ENCODE measurements at regions not wholly inside any gene's neighbourhood (a gene's known extent, or its start where the extent isn't known, plus 50 kb on each side); places are given as distances from the start of the nearest gene placed in this dataset.
"Not testable (repeated sequence)": the region's sequence is repeated elsewhere in the genome, so short reads cannot be mapped to it uniquely, and the experiment has no call there.

DNA sequence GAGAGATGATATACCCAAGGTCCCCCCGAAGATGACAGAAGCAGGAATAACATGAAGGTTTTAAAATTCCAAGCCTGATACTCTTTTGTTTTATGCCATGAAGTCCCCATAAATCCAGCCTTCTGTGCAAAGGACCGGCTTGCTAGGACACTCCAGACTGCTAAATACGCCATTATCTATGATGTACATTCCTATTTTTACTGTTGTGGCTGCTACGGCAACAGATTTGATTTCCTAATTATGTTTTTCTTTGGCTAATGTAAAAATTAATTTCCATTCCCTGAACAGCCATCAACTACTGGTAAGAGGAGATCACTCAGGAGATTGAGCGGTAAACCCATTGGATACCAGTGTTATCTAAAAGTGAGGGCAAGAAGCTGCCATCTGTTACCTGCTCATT, 1090.8 kb downstream of the TYW1 start:
- DNase-seq (ENCODE audit: low spot score), result no peak

DNA sequence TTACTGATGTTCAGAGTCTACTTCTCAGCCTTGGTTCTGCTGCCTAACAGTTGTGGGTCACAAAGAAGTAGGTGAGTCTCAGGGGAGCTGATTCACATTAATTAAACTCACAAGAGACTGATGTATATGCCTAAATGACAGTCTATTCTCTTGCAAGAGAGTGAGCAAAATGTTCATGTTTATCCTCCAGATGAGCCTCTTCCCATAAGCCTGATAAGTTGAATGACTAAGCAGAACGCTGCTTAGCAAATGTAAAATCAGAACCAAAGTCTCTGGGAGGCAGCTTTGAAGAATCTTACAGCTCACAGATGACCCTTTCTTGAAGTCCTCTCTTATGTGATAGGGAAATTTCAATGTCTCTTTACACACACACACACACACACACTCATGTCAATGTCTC, 1092.2 kb downstream of the TYW1 start:
- DNase-seq (ENCODE audit: low spot score), result no peak

DNA sequence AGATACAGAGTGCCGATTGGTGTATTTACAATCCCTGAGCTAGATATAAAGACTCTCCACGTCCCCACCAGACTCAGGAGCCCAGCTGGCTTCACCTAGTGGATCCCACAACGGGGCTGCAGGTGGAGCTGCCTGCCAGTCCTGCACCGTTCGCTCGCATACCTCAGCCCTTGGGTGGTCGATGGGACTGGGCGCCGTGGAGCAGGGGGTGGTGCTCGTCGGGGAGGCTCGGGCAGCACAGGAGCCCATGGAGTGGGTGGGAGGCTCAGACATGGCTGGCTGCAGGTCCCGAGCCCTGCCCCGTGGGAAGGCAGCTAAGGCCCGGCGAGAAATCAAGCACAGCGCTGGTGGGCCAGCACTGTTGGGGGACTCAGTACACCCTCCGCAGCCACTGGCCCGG, 1093.6 kb downstream of the TYW1 start:
- not testable (repeated sequence) for DNase-seq (ENCODE audit: low spot score)

DNA sequence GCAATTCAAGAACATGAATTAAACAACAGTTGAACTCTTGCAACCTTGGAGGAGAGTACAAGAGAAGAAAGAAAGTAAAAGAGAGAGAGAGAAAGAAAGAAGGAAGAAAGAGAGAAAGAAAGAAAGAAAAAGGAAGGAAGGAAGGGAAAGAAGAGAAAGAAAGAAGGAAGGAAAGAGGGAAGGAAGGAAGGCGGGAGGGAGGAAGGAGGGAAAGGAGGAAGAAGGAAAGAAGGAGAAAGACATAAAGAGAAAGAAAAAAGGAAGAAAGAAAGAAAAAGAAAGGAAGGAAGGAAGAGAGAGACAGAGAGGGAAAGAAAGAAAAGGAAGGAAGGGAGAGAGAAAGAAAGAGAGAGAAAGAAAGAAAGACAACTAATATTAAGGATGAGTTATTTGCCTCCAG, 1106.7 kb downstream of the TYW1 start:
- no peak for DNase-seq (ENCODE audit: low spot score)

DNA sequence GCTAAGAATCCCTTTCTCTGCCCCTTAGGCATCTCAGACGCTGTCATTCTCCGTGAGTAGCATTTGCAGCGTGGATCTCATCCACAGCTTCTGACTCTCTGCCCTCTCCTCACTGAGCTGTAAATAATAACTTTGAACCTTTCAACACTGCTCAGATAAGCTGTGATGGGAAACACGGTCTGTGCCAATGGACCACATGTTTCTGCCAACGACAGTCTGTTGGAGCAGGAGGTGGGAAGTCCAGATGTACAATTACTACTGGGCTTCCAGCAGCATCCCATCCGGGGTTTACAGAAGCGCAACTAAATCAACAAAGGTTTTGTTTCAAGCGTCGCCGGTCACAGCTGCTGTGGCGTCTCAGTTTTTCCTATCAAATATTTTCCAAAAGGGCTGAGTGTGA, 1110.6 kb downstream of the TYW1 start:
- DNase-seq (ENCODE audit: low spot score), result no peak

DNA sequence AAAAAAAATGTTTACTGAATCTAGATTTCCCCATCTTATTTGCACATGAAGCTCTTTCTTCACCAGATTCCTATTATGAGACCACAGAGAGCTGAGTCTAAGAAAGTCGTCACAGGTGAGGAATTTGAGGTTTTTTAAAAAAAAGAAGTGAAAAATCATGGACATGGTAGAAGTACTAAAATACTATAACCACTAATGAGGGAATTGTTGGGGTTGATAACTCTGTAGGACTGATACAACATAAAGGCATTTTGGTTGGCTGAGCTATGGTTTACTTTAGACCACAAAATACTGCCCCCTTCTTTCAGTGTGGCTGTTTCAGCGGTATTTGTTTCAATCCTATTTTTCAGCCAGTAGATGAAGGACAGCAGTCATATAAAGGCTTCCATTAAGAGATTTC, 1111.3 kb downstream of the TYW1 start:
- DNase-seq (ENCODE audit: low spot score), result no peak

DNA sequence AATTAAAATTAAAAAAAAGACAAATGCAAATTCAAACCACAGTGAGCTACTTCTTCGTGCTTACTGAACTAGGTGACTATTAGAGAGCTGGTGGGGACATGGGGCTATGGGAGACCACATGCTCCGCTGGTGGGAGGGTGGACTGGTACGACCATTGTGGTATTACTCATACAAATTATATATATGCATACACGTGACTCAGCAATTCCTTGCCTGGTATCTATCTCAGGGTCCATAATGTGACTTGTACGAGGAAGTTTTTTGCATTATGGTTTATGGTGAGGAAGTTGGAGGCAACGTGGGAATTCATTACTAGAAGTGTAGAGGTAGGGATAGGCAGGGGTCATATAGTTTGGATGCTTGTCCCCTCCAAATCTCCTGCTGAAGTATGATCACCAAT, 1112.7 kb downstream of the TYW1 start:
- no peak for DNase-seq (ENCODE audit: low spot score)

DNA sequence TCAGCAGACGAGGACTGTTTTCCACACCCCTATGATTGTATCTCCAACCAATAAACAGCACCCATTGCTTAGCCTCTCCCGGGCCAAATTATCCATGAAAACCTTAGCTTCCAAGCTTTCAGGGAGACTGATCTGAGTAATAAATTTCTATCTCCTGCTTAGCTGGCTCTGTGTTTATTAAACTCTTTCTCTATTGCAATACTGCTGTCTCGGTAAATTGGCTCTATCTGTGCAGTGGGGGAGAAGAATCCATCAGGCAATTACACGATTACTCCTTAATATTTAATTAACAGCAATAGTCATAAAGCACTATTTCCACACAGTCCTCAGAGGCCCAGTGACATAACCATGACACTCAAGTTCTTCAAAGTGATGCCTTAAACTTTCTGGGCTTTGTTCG, 1122.8 kb downstream of the TYW1 start:
- DNase-seq (ENCODE audit: low spot score), result no peak

DNA sequence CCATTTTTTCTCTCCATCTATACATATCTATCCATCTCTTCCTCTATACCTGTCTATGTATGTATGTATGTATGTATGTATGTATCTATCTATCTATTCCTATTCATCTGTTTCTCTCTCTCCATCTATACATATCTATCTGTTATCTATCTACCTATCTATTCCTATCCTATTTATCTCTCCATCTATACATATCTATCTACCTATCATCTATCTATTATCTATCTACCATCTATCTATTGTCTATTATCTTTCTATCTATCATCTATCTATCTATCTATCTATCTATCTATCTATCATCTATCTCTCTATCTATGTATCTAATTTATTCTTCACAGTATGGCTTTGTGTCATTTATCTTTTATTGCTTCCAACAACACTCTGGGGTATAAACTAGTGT, 1124.4 kb downstream of the TYW1 start:
- no peak for DNase-seq (ENCODE audit: low spot score)

DNA sequence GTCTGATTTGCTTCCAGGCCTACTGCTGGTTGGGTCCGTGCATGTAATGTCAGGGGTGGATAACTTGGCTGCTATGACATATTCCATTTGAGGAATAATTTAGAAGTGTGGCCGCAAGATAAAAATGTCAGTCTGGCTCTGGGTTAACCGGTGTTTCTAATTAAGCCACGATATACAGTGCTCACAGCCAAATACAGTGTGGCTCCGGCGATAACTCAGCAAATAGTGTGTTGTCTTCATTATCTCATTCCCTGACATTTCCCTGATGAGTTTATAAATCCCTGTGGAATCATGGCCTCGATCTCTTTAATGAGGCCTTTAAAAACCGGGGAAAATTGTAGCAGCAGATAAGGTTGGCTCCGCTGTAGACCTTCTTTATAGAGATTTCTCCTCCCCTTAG, 1125.0 kb downstream of the TYW1 start:
- no peak for DNase-seq (ENCODE audit: low spot score)

DNA sequence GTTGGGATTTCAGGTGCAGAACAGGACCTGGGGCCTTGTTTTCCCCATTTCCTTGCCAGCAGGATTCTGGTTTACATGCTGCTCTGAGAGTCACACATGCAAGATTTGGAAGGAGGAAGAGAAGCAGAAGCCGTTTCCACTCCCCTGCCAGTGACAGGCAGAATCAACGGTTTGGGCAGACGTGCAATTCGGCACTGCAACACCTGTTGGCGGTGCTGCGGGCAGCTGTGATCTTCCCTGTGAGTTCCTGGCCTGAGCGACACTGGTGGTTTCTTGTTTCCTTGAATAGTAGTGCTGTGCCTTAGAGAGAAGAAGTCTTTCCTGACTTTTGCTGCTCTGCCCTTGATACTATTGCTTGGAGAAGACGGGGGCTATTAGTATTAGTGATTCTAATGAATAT, 1126.2 kb downstream of the TYW1 start:
- no peak for DNase-seq (ENCODE audit: low spot score)

DNA sequence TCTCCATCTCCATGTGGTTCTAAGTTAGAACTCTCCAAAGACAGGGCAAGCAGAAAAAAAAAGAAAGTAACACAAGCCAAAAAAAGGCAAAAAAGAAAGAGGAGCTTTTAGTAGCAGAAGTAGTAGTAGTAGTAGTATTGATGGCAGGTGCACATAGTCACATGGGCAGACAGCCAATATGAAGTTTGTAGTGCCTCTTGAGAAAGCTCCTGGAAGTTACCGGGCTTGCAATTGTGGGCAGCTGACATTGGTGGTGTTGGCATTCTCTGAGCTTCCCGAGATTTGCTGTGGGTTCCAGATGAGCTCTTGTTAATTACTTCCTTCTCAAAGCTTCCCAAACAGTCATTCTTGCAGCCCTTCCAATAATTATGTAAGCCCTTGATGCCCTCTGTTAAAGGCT, 1128.5 kb downstream of the TYW1 start:
- DNase-seq (ENCODE audit: low spot score), result no peak

DNA sequence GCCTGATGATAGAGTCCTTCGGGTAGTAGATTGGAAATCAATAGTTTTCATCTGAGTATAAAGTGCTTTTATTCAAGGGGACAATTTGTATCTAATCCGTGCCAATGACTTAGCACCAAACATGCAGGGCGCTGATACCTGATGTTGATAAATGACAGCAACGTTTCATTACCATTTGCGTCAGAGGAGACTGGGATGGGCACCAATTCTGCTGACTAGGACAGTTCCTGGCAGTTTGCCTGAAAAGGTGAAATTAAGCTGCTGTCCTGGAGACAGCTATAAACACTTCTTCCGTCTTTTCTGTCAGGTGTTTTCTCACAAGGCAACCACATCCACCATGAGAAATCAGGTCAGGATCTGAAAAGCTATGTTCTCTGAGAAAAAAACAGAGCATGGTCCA, 1136.4 kb downstream of the TYW1 start:
- DNase-seq (ENCODE audit: low spot score), result no peak

DNA sequence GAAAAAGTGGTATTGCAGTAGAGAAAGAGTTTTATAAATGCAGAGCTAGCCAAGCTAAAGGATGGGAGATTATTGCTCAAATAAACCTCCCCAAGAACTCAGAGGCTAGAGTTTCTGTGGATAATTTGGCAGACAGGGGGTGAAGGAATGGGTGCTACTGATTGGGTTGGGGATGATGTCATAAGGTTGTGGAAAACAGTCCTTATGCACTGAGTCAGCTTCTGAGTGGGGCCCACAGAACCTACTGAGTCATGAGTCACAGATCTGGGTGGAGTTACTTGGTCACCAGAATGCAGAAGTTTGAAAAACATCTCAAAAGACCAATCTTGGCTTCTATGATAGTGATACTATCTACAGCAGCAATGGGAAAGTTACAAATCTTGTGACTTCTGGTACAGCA, 1146.7 kb downstream of the TYW1 start:
- DNase-seq (ENCODE audit: low spot score), result no peak

DNA sequence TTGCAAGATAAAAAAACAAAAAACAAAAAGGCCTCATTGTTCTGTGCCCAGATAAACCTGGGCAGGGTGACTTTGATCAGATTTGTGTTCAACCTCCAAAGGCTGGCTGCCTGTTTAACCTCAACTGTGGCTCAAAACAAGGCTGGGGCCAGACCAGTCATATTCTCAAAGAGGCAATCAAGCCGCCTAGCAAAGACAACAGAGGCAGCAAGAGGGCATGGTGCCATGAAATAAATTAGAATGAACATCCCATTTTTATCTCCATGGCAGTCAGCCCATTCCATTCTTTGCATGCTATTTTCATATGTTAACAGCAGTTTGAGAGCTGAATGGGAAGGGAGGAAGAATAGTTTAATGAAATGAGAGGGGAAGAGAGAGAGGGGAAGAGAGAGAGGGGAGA, 1150.3 kb downstream of the TYW1 start:
- no peak for DNase-seq (ENCODE audit: low spot score)

DNA sequence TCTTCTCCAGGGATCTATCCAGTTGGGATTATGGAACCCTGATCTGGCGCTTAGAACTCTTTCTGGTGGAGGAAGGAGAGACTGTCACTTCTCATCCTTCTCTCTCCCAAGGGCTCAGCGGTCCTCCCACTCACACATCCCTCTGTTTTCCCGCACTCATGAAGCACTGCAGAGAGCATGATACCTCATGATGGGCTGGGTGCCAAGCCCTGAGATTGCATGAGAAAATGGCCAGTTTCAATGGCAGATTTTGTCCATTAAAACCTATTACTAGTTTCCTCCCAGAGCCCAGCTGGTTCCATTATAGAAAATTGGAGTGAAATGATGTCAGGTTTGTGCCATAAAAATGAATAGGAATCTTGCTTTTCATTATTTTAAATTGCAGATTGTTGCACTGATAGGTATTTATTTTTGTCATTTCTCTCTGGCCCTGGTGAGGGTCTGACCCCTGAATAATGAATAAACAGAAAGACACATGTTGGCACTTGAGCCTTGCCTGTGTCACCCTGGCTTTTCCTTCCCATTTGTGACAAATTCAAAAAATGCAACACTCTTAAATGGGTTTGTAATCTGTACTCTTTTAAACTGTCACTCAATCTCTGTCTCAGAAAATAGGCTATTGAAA, 1151.1 kb downstream of the TYW1 start:
- no peak for DNase-seq (ENCODE audit: low spot score)

DNA sequence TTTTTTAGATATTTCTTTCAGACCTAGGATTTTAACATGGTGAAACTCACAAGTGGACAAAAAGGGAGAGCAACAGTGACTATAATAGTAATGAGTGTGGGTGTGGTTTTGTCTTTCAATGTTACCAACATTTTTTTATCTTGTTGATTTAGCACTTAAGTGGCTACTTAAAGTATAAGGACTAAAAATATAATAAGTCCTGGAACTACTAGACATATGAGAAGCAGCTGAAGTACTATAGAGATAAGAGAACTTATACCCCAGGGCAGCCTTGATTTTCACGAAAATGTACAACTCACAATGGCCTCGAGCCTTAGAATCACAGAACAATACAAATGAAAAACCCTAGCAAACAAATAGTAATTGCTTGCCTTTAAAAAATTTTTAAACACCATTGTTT, 1151.8 kb downstream of the TYW1 start:
- no peak for DNase-seq (ENCODE audit: low spot score)

DNA sequence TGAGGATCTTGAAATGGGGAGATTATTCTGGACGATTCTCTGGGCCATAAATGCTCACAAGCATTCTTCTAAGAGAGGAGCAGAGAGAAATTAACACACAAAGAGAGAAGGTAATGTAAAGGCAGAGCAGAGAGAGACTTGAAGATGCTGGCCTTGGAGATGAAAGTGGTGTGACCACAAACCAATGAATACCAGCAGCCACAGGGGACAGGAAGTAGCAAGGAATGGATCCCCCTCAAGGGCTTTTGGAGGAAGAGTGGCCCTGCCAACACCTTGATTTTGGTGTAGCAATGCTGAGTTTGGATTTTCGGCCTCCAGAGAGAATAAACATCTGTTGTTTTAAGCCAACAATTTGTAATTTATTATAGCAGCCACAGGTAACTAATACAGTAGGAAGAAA, 1155.6 kb downstream of the TYW1 start:
- no peak for DNase-seq (ENCODE audit: low spot score)

DNA sequence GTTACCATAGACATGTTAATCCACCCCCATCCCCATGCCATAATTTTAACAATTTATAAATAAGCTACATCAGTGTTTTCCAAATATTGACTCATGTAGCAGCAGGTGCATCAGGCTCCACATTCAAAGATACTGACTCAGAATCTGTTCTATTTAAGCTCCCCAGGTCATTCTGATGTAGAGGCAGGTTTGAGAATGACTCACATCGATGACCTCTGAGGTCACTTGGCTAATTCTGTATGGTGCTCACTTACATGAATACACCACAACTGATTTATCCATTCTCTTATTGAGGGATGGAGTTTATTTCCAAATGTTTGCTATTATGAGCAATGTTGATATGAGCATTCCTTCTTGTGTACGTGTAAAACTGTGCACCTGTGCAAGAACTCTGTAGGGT, 1159.0 kb downstream of the TYW1 start:
- DNase-seq (ENCODE audit: low spot score), result no peak

DNA sequence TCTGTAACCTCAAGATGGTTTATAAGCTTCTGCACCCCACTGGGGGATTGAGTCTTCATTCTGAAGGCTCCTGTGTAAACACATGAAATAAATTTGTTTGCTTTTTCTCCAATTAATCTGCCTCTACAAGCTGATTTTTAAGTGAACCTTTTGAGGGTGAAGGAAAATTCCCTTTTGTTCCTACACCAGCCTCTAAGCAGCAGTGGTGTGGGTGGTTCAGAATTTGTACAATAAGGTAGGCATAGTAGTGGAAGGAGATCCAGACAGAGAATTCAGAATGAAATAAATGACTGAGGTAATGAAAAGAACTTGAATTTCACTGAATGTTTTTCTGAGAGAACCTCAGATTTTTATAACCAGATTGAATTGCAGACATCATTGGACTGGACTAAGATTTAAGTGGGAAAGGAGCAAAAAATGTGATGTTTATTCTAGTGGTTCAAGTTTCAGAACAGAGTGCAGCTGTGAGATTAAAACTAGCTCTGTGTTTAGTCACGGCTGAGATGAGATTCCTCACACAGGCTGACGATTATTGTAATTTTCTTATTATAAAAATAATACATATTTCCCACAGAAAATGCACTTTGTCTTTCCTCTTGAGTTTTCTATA, 1162.2 kb downstream of the TYW1 start:
- DNase-seq (ENCODE audit: low spot score), result no peak

DNA sequence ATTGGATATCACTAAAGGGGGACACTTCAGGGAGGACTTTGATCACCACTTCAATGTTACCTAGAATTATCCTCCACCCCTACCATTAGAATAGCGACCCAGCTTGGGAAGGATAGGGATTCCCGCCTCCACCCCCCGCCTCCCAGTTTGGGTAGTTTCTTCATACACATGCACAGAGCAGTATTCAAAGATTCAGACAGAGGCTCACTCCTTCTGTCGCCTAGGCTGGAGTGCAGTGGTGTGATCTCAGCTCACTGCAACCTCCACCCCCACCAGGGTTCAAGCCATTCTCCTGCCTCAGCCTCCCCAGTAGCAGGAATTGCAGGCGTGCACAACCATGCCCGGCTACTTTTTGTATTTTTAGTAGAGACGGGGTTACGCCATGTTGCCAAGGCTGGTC, 1166.1 kb downstream of the TYW1 start:
- DNase-seq (ENCODE audit: low spot score), result no peak

DNA sequence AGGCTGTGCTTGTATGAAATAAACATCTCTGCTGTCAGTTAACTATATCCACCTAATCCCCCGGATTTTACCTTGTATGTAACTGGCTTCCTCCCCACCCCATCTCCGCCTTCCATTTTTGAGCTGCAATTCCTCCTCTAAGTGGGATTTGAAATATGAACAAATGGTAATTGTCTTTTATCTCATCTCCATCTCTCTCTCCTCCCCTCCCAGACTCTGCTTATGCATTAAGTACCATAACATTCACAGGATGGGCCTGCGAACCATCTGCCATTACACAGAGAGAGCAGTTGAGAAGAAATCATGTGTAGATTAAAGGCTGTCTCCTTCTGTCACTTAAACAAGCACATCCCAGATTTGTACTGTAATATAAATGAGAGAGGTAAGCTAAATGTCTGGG, 1169.9 kb downstream of the TYW1 start:
- DNase-seq (ENCODE audit: low spot score), result no peak

DNA sequence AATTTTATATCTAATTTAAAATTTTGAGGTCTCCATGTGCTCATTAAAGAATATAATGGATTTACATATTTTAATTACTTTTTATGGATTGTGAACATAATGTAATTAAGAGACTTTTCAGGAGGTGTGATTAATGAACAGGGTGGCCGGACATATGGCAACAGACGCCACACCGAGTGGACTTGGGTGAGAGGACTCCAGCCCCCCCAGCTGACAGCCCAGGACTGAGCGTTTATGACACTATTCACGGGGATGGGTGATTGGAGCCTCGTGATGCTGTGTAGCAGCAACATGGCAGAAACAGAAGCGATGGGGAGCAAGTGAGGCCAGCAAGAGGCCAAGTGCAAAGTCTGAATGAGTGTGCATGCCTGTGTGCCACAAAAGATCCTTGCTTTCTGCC, 1176.9 kb downstream of the TYW1 start:
- DNase-seq (ENCODE audit: low spot score), result no peak

DNA sequence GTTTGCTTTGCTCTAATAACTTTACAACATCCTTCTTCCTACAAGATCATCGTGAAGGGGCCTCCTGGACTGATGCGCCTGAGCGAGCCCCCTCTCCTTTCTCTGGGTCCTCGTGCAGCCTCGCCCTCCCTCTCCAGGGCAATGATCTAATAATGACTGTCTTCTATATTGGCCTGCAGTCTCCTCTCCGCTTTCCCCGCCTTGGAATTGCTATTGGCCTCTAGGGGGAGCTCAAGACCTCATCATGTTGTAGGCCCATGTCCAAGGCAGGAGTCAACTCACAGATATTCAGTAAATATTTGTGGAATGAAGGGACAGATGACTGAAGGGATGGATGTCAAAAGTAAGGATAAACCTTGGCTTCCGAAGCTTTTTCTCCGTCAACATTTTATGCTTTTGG, 1180.3 kb downstream of the TYW1 start:
- peak; percentile 7 for DNase-seq (ENCODE audit: low spot score)

DNA sequence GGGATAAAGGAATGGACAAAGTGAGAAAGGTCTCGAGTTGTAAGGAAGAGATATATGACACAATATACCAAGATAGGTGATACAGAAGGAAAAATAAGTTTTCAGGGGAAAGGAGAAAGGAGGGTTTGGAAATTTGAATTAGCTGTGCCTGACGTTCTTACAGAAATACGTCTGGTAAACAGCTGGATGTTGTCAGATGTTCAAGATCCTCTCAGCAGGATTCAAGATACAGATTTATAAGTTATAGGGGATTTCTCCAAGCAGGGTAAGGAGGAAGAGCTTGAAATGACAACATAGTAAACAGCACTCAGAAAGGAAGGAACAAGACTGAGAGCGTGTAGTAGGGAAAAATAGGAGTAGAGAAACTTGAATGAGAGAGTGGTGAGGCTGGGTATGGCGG, 1184.1 kb downstream of the TYW1 start:
- no peak for DNase-seq (ENCODE audit: low spot score)

All from germinal center (tissue), 1 donor.